DMS114 treated with DMSO at 0.1 percent for 48 hours (cell line): ENCODE measurements at regions not wholly inside any gene's neighbourhood (a gene's known extent, or its start where the extent isn't known, plus 50 kb on each side); places are given as distances from the start of the nearest gene placed in this dataset.
"Not testable (repeated sequence)": the region's sequence is repeated elsewhere in the genome, so short reads cannot be mapped to it uniquely, and the experiment has no call there.

ENCODE experiments used
- DNase-seq: peaks from one replicate; lab custom pipeline; 2025; ENCODE audit not compliant: unreplicated experiment; lab: John Stamatoyannopoulos, UW

GRCh38 chr6:44734886-44735629 is 347.6 kb downstream of the CDC5L start:
- no peak for DNase-seq

DNA sequence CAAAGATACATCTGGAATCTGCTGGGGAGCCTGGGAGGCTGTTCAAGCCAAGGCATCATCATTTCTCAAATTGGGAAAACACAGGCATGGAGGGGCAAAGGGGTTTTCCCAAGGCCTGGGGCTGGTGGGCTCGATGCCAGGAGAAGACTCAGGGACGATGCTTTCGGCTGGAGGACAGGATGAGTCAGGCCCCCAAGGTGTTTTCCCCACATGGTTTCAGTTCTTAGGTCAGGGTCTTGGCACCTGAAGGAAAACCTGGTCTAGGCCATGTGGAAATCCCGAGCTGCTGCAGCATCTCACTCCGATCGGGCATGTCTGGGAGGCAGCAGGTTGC is 348.1 kb downstream of the CDC5L start:
- DNase-seq: no peak

DNA sequence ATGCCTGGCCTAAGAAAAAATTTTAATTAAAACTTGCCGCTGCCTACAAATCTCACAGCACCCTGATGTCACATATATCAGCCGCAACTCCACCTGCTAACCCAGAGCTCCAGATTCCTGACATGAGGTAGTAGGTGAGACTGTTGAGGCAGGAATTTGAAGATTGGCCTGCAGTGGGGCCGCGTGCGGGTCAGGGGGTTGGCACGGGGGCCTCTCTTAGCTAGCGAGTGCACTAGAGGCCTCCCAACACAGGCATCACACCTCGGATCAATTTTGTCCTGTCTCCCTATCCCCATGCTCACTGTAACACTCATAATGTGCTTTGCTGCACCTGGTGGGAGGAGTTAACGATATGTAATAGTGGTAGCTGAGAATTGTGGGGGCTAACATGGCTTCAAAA is 349.8 kb downstream of the CDC5L start:
- DNase-seq: no peak

- DNase-seq: no peak
These were observed 350.5 kb downstream of the CDC5L start for GRCh38 chr6:44737829-44738528.

- DNase-seq: no peak
These were observed 351.2 kb downstream of the CDC5L start for GRCh38 chr6:44738601-44739146.

- DNase-seq: no peak
These were observed 351.7 kb downstream of the CDC5L start for GRCh38 chr6:44739181-44739580.

DNA sequence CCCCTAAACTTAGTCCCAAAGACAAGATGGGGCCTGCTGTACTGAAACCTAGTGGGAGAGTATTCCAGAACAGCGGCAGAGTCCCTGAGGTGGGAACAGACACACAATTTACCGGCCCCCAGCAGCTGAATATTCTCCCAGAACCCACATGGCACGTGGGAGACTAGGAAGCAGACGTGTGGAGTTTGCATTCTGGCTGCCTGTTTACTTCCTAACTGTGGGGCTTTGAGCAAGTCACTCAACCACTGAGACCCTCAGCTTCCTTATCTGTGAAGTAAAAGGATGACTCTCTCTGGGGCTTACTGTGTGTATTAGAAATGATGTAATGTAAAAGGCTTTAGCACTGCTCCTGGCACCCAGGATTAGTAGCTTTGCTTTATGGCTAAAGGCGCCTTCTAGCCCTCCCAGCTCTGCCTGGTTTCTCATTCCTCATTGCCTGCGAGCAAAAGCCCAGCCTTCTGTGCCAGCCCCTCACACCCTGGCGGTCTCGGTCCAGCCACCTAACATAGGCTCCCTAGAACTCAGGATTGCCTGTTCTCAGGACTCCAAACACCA is 353.1 kb downstream of the CDC5L start:
- no peak for DNase-seq

DNA sequence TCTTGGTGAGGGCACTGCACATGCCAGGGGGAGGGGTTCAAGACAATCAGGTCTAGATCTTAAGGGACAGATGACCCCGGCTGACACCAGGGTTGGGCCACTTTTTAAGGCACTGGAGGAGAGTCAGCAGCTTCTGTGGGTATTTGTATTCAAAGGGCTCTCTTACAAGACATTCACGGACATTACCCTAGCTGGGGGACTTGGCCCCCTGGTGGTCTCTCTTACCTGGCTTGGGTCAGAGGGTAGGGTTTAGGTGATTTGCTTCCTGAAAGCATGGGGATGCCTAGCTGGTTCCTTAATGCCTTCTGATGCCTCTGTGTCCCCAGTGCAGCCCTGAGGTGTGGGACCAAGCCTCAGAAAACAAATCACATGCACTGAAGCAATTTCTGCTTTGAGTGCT is 354.7 kb downstream of the CDC5L start:
- no peak for DNase-seq

- DNase-seq: no peak
These were observed 355.4 kb downstream of the CDC5L start for GRCh38 chr6:44742828-44743372.

- DNase-seq: not testable (repeated sequence)
These were observed 372.6 kb downstream of the CDC5L start for GRCh38 chr6:44760116-44760515.

DNA sequence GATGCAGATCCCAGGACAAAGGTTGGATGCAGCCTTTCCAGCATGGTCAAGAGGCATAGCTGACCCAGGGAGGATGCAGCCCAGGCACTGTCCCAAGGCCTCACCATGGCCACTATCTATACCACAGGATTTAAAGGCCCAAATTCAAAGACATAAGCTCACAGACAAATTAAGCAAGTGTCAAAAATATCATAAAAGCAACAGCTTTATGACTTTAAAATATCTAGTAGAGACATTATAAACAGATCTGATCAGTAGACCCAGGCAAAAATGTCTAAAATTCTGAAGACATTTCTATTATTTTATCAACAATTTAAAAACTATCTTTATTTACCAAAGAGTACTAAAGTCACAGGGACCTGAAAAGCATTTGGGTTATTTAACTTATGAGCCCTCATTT is 373.5 kb downstream of the CDC5L start:
- DNase-seq: no peak

GRCh38 chr6:44762496-44762895 is 375.0 kb downstream of the CDC5L start:
- no peak for DNase-seq

DNA sequence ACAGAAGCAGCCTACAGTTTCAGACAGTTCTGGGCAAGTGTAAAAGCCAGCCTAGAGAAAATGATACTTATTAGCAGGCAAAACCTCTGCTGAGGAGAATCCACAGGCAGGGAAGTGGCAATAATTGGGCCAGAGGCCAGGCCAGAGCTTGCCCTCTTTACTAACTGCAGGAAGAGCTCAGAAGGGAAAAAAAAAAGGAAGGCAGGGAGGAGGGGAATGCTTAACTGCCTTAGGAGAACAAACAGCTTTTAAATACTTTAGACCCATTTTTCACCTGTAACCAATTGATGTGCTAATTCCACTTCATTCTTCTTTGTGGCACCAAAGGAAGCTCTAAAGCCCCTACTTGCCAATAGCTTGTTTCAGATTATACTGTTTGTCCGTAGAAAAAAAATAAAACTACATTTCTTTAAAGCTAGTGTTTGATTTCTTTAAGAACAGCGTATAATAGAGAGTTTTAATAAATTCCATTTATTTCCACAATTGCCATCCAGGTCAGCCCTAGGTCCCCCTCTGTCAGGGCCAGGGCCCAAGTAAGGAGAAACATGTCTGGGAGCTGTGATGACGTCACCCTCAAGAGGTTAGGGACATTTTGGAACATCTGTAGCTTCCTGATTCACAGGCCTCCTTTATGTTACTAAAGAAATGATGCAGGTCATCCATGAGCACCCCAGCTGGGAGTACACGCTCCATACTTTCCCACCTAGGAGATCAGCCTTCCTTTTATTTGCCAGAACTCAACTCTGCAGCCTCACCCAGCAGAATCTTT is 384.3 kb downstream of the CDC5L start:
- no peak for DNase-seq

GRCh38 chr6:44772838-44773237 is 385.3 kb downstream of the CDC5L start:
- DNase-seq: no peak

GRCh38 chr6:44775121-44775520 is 387.6 kb downstream of the CDC5L start:
- no peak for DNase-seq

- DNase-seq: no peak
These were observed 388.8 kb downstream of the CDC5L start for GRCh38 chr6:44776344-44776743.

GRCh38 chr6:44778513-44778912 is 391.0 kb downstream of the CDC5L start:
- no peak for DNase-seq
